PC-3 (cell line): ENCODE measurements at regions not wholly inside any gene's neighbourhood (a gene's known extent, or its start where the extent isn't known, plus 50 kb on each side); places are given as distances from the start of the nearest gene placed in this dataset.
"Not testable (repeated sequence)": the region's sequence is repeated elsewhere in the genome, so short reads cannot be mapped to it uniquely, and the experiment has no call there.

Experiments
- ATAC-seq: fragments of 200-7000 bp; cut with Tn5 transposase; 2 replicates; pipeline ENCODE4 v1.9.1; 2020; ENCODE audit warnings: mild to moderate bottlenecking, moderate library complexity
- BruUV-seq: library from RNA; stranded (reverse); fragments of 400-500 nt; replicated peaks from 2 replicates; lab custom pipeline; 2021; lab: Mats Ljungman, UMichigan
- CTCF ChIA-PET: fragments of 300-600 bp; sonication (Branson Sonifier 250); formaldehyde crosslinking; loops from one replicate; lab custom pipeline; 2022; ENCODE audit warnings: antibody characterized with exemption; lab: Charles Lee
- POLR2A ChIA-PET: fragments of 300-600 bp; sonication (Branson Sonifier 250); formaldehyde crosslinking; loops from one replicate; lab custom pipeline; 2022; ENCODE audit warnings: antibody characterized with exemption; ENCODE audit not compliant: unreplicated experiment; lab: Charles Lee
- DNase-seq: peaks from one replicate; pipeline ENCODE4 v3.0.0-alpha.2; 2015
- H2AFZ ChIP-seq: fragments of 300-600 bp; sonication (generic); 2 replicates; pipeline ENCODE4 v1.6.0; 2016; ENCODE audit warnings: antibody characterized with exemption, low read length
- H3F3A ChIP-seq: fragments of 300-600 bp; sonication (generic); one replicate; pipeline ENCODE4 v1.6.0; 2017; ENCODE audit warnings: antibody characterized with exemption, low read length, control low read depth, mild to moderate bottlenecking; ENCODE audit not compliant: unreplicated experiment
- H3K27ac ChIP-seq: fragments of 300-600 bp; sonication (generic); 2 replicates; pipeline ENCODE4 v1.5.1; 2016; ENCODE audit warnings: mild to moderate bottlenecking, low read length
- H3K27me3 ChIP-seq: fragments of 300-600 bp; sonication (generic); 2 replicates; pipeline ENCODE4 v1.6.1; 2016; ENCODE audit warnings: low read length, mixed read lengths
- H3K36me3 ChIP-seq: fragments of 300-600 bp; sonication (generic); 2 replicates; pipeline ENCODE4 v1.6.1; 2016; ENCODE audit warnings: low read depth, mixed run types, low read length, mixed read lengths
- H3K4me1 ChIP-seq: fragments of 300-600 bp; sonication (generic); 2 replicates; pipeline ENCODE4 v1.5.1; 2016; ENCODE audit warnings: low read length; ENCODE audit not compliant: insufficient read depth
- H3K4me2 ChIP-seq: fragments of 300-600 bp; sonication (generic); 2 replicates; pipeline ENCODE4 v1.6.0; 2016; ENCODE audit warnings: low read length
- H3K4me3 ChIP-seq: fragments of 300-600 bp; sonication (generic); 2 replicates; pipeline ENCODE4 v1.5.1; 2016; ENCODE audit warnings: mild to moderate bottlenecking, low read length, mixed read lengths
- H3K79me2 ChIP-seq: fragments of 300-600 bp; sonication (generic); 2 replicates; pipeline ENCODE4 v1.6.1; 2017; ENCODE audit warnings: low read length, mixed read lengths
- H3K9ac ChIP-seq: fragments of 300-600 bp; sonication (generic); 2 replicates; pipeline ENCODE4 v1.6.0; 2016; ENCODE audit warnings: mild to moderate bottlenecking, low read length
- H3K9me2 ChIP-seq: fragments of 300-600 bp; sonication (generic); replicated peaks from 2 replicates; pipeline ENCODE4 v1.6.1; 2016; ENCODE audit warnings: mixed run types, low read length, mixed read lengths
- H3K9me3 ChIP-seq: fragments of 300-600 bp; sonication (generic); 2 replicates; pipeline ENCODE4 v1.6.1; 2016; ENCODE audit warnings: low read length, mixed read lengths
- H4K20me1 ChIP-seq: fragments of 300-600 bp; sonication (generic); 2 replicates; pipeline ENCODE4 v1.6.1; 2016; ENCODE audit warnings: low read length, mixed read lengths
- EZH2 ChIP-seq: fragments of 300-600 bp; sonication (generic); IDR thresholded peaks from one replicate; pipeline ENCODE4 v1.6.1; 2017; ENCODE audit warnings: antibody characterized with exemption, mild to moderate bottlenecking, low read length; ENCODE audit not compliant: unreplicated experiment
- EZH2phosphoT487 ChIP-seq: fragments of 300-600 bp; sonication (generic); IDR thresholded peaks from 2 replicates; pipeline ENCODE4 v1.6.1; 2018; ENCODE audit warnings: mild to moderate bottlenecking, antibody characterized with exemption, low read length, borderline replicate concordance
- intact Hi-C: fragments of 100-400 bp; cut with micrococcal nuclease; formaldehyde crosslinking; loops from 2 replicates; pipeline ENCODE4 v1.9.0; 2023
- TF ChIP-seq, protein P1 (sequence below): fragments of 300-600 bp; sonication (generic); conservative IDR thresholded peaks from 2 replicates; pipeline ENCODE4 v1.5.1; 2017; ENCODE audit warnings: antibody characterized with exemption, low read depth, mild to moderate bottlenecking, low read length

DNA sequence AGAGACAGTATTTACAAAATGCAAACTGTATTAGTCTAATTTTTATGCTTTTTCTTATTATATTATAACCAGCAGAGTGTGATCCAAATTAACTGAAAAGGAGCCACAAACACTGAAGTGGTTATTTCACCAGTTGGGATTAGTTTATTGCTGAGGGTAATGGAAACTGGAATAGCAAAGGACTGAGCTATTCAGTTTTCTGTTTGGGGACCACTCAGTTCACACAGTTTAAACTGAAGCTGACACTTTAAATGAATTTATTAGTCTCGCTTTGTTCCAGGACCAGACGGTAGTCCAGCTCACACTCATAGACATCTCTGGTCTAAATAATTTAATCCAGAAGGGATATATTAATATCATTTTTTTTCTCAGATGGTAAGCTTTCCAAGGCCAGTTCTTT is 410.7 kb downstream of the LTN1 start:
- H3K36me3 ChIP-seq = no peaks in the 10 kb centered on the region
- H2AFZ ChIP-seq = no peak overlapping the region
- ChIA-PET CTCF (no interaction called here), POLR2A (no interaction called here)
- BruUV-seq = no TSS peak
- H3K79me2 ChIP-seq = no peaks in the 10 kb centered on the region
- no peak overlapping the region for H3K27ac ChIP-seq
- no peak overlapping the region for H3K4me2 ChIP-seq
- H4K20me1 ChIP-seq = no peaks in the 10 kb centered on the region
- no peaks in the 10 kb centered on the region for H3K27me3 ChIP-seq
- TF ChIP-seq EZH2phosphoT487 (no peak), EZH2 (no peak)
- TF ChIP-seq, protein P1, sequence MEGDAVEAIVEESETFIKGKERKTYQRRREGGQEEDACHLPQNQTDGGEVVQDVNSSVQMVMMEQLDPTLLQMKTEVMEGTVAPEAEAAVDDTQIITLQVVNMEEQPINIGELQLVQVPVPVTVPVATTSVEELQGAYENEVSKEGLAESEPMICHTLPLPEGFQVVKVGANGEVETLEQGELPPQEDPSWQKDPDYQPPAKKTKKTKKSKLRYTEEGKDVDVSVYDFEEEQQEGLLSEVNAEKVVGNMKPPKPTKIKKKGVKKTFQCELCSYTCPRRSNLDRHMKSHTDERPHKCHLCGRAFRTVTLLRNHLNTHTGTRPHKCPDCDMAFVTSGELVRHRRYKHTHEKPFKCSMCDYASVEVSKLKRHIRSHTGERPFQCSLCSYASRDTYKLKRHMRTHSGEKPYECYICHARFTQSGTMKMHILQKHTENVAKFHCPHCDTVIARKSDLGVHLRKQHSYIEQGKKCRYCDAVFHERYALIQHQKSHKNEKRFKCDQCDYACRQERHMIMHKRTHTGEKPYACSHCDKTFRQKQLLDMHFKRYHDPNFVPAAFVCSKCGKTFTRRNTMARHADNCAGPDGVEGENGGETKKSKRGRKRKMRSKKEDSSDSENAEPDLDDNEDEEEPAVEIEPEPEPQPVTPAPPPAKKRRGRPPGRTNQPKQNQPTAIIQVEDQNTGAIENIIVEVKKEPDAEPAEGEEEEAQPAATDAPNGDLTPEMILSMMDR = no peak
- no peaks in the 10 kb centered on the region for H3K9me3 ChIP-seq
- H3K9ac ChIP-seq = no peak overlapping the region
- ATAC-seq (no peak), DNase-seq (no peak)
- no peaks in the 10 kb centered on the region for H3F3A ChIP-seq
- no peaks in the 10 kb centered on the region for H3K9me2 ChIP-seq
- peaks cover 6% of the 10 kb centered on the region for H3K4me1 ChIP-seq
- intact Hi-C loops = no loop called here
- H3K4me3 ChIP-seq = no peak overlapping the region

DNA sequence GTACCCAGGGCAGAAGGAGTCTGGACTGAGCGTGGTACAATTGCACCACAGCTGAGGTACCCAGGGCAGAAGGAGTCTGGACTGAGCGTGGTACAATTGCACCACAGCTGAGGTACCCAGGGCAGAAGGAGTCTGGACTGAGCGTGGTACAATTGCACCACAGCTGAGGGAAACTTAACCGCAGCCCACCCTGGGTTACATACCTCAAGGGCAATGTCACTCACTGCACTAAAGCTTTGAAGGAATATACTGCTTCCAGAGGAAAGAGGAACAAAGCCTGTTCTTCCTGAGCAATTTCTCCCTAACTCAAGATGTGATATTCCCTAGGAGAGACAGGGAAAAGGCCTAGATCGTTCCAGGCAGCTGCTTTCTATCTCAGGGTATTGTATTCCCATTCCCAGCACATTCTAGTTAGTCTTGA is 411.4 kb downstream of the LTN1 start:
- H4K20me1 ChIP-seq, H3K4me3 ChIP-seq, ATAC-seq, BruUV-seq, H3K9me2 ChIP-seq, CTCF ChIA-PET, H3F3A ChIP-seq, H3K9ac ChIP-seq, H3K4me2 ChIP-seq, intact Hi-C loops, DNase-seq, H2AFZ ChIP-seq, H3K4me1 ChIP-seq, H3K36me3 ChIP-seq, H3K27me3 ChIP-seq, H3K27ac ChIP-seq, H3K79me2 ChIP-seq, H3K9me3 ChIP-seq, POLR2A ChIA-PET: not testable (repeated sequence)

DNA sequence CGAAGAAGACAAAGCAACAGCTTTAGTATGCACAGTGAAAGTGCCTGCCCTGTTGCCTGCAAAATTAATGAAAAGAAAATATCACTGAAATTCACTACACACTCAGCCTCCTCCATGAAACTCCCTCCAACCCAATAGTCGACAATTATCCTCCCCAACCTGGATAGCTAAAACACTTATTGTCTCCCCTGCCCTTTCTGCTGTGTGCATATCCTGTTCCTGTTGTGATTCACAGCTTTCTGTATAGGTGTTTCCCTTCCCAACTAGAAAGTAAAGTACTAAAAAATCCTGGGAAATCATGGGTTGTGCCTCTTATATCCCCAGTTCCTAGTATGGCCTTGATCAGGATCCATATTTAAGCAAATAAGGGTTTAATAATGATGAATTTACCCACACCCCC is 412.1 kb downstream of the LTN1 start:
- ATAC-seq (no peak), DNase-seq (no peak)
- Histone ChIP-seq H3K79me2 (no peaks in the 10 kb centered on the region), H3K36me3 (no peaks in the 10 kb centered on the region), H3K4me2 (no peak overlapping the region), H3K4me3 (no peak overlapping the region), H3K9me2 (no peaks in the 10 kb centered on the region), H3K9me3 (no peaks in the 10 kb centered on the region), H3F3A (no peaks in the 10 kb centered on the region), H3K9ac (no peak overlapping the region), H3K27me3 (no peaks in the 10 kb centered on the region), H4K20me1 (no peaks in the 10 kb centered on the region), H2AFZ (no peak overlapping the region), H3K4me1 (no peaks in the 10 kb centered on the region), H3K27ac (no peak overlapping the region)
- intact Hi-C loops = no loop called here
- BruUV-seq = no TSS peak
- TF ChIP-seq EZH2phosphoT487 (no peak), EZH2 (no peak)
- TF ChIP-seq, protein P1 = no peak
- POLR2A ChIA-PET = no interaction called here
- CTCF ChIA-PET = no interaction called here
